GM23338 (cell line): ENCODE measurements at regions not wholly inside any gene's neighbourhood (a gene's known extent, or its start where the extent isn't known, plus 50 kb on each side); places are given as distances from the start of the nearest gene placed in this dataset.

Experiments used
- ATAC-seq: fragments of 200-7000 bp; cut with Tn5 transposase; 3 replicates; pipeline ENCODE4 v1.9.1; 2020
- DNase-seq: peaks from one replicate; pipeline ENCODE4 v3.0.0-alpha.2; 2015; ENCODE audit warnings: low spot score
- H2AFZ ChIP-seq: fragments of 200-600 bp; sonication (generic); 2 replicates; pipeline ENCODE4 v1.8.0; 2016; ENCODE audit warnings: antibody characterized with exemption, mild to moderate bottlenecking, moderate library complexity
- H3F3A ChIP-seq: fragments of 200-600 bp; sonication (generic); replicated peaks from 2 replicates; pipeline ENCODE4 v1.8.0; 2017; ENCODE audit warnings: antibody characterized with exemption, mixed run types, low read depth
- H3K27ac ChIP-seq: fragments of 200-600 bp; sonication (generic); 2 replicates; pipeline ENCODE4 v1.6.1; 2016; ENCODE audit warnings: low read depth
- H3K27me3 ChIP-seq: fragments of 200-600 bp; sonication (generic); 2 replicates; pipeline ENCODE4 v1.8.0; 2016; ENCODE audit warnings: mild to moderate bottlenecking, mixed run types, moderate library complexity; ENCODE audit not compliant: insufficient read depth
- H3K36me3 ChIP-seq: fragments of 200-600 bp; sonication (generic); 2 replicates; pipeline ENCODE4 v1.8.0; 2016; ENCODE audit warnings: mild to moderate bottlenecking; ENCODE audit not compliant: insufficient read depth
- H3K4me1 ChIP-seq: fragments of 200-600 bp; sonication (generic); 2 replicates; pipeline ENCODE4 v1.8.0; 2016; ENCODE audit warnings: mild to moderate bottlenecking, moderate library complexity; ENCODE audit not compliant: insufficient read depth
- H3K4me2 ChIP-seq: fragments of 200-600 bp; sonication (generic); 2 replicates; pipeline ENCODE4 v1.7.1; 2017; ENCODE audit warnings: mixed run types
- H3K4me3 ChIP-seq: fragments of 200-600 bp; sonication (generic); 2 replicates; pipeline ENCODE4 v1.6.1; 2016; ENCODE audit warnings: mixed run types
- H3K79me2 ChIP-seq: fragments of 200-600 bp; sonication (generic); replicated peaks from 2 replicates; pipeline ENCODE4 v1.8.0; 2017; ENCODE audit warnings: mild to moderate bottlenecking; ENCODE audit not compliant: insufficient read depth
- H3K9me2 ChIP-seq: fragments of 200-600 bp; sonication (generic); 2 replicates; pipeline ENCODE4 v1.8.0; 2017; ENCODE audit not compliant: insufficient read depth
- H4K20me1 ChIP-seq: fragments of 200-600 bp; sonication (generic); replicated peaks from 2 replicates; pipeline ENCODE4 v1.8.0; 2017; ENCODE audit warnings: mild to moderate bottlenecking; ENCODE audit not compliant: insufficient read depth
- H3K27ac Mint-ChIP-seq: 2 replicates; pipeline ENCODE4 v1.8.0; 2020; ENCODE audit warnings: inconsistent platforms, mild to moderate bottlenecking, moderate library complexity, mixed read lengths
- H3K27me3 Mint-ChIP-seq: 3 replicates; pipeline ENCODE4 v1.8.0; 2022; ENCODE audit warnings: low read depth, mild to moderate bottlenecking, moderate library complexity, mixed read lengths, inconsistent platforms; ENCODE audit not compliant: insufficient read depth, poor library complexity
- H3K36me3 Mint-ChIP-seq: 3 replicates; pipeline ENCODE4 v1.8.0; 2021; ENCODE audit warnings: low read depth, mild to moderate bottlenecking, inconsistent platforms, moderate library complexity, mixed read lengths
- H3K4me1 Mint-ChIP-seq: 3 replicates; pipeline ENCODE4 v1.8.0; 2020; ENCODE audit warnings: mild to moderate bottlenecking, inconsistent platforms, mixed read lengths
- H3K4me3 Mint-ChIP-seq: 3 replicates; pipeline ENCODE4 v1.8.0; 2021; ENCODE audit warnings: moderate library complexity, mild to moderate bottlenecking, inconsistent platforms, mixed read lengths
- H3K9me3 Mint-ChIP-seq: 3 replicates; pipeline ENCODE4 v1.8.0; 2020; ENCODE audit warnings: moderate library complexity, mild to moderate bottlenecking, inconsistent platforms, mixed read lengths
- ETS1 ChIP-seq: IDR thresholded peaks from 2 replicates; pipeline ENCODE4 v1.6.1; 2016; ENCODE audit warnings: antibody characterized with exemption
- EZH2 ChIP-seq: fragments of 200-600 bp; sonication (generic); IDR thresholded peaks from one replicate; pipeline ENCODE4 v1.8.0; 2017; ENCODE audit warnings: antibody characterized with exemption, mild to moderate bottlenecking, low read depth; ENCODE audit not compliant: unreplicated experiment
- EZH2phosphoT487 ChIP-seq: fragments of 200-600 bp; sonication (generic); IDR thresholded peaks from one replicate; pipeline ENCODE4 v1.8.1; 2018; ENCODE audit warnings: antibody characterized with exemption; ENCODE audit not compliant: unreplicated experiment
- JUNB ChIP-seq: IDR thresholded peaks from one replicate; pipeline ENCODE4 v1.6.1; 2016; ENCODE audit warnings: antibody characterized with exemption; ENCODE audit not compliant: unreplicated experiment
- NANOG ChIP-seq: IDR thresholded peaks from 2 replicates; pipeline ENCODE4 v1.6.1; 2016; ENCODE audit warnings: antibody characterized with exemption, borderline replicate concordance
- POLR2AphosphoS5 ChIP-seq: IDR thresholded peaks from 2 replicates; pipeline ENCODE4 v1.6.1; 2016; ENCODE audit warnings: antibody characterized with exemption, low read depth
- REST ChIP-seq: IDR thresholded peaks from one replicate; pipeline ENCODE4 v1.6.1; 2018; ENCODE audit warnings: antibody characterized with exemption; ENCODE audit not compliant: unreplicated experiment
- STAT1 ChIP-seq: IDR thresholded peaks from one replicate; pipeline ENCODE4 v1.6.1; 2016; ENCODE audit warnings: antibody characterized with exemption; ENCODE audit not compliant: unreplicated experiment
- ZNF331 ChIP-seq: fragments of 250-450 bp; sonication (Bioruptor Pico); IDR thresholded peaks from 2 replicates; pipeline ENCODE4 v1.5.0; 2020; ENCODE audit warnings: low read depth, mild to moderate bottlenecking, moderate library complexity
- TF ChIP-seq, protein P1 (sequence below): fragments of 250-450 bp; sonication (Bioruptor Pico); IDR thresholded peaks from 2 replicates; pipeline ENCODE4 v1.5.0; 2020; ENCODE audit warnings: mild to moderate bottlenecking, moderate library complexity

- no peak for TF ChIP-seq REST
- no peak for TF ChIP-seq NANOG
- no peak for TF ChIP-seq EZH2phosphoT487
- TF ChIP-seq STAT1: no peak
- no peak for TF ChIP-seq ETS1
- no peak for TF ChIP-seq EZH2
- no peak for TF ChIP-seq POLR2AphosphoS5
Measured at GRCh38 chr12:42846782-42847181, 257.2 kb upstream of the PRICKLE1 start (continued).

DNA sequence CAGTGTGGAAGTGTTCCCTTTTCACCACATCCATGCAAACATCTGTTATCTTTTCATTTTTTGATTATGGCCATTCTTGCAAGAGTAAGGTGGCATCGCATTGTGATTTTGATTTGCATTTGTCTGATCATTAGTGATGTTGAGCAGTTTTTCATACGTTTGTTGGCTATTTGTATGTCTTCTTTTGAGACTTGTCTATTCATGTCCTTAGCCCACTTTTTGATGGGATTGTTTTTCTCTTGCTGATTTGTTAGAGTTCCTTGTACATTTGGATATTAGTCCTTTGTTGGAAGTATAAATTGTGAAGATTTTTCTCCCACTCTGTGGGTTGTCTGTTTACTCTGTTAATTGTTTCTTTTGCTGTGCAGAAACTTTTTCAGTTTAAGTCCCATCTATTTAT is 244.5 kb upstream of the PRICKLE1 start:
- Histone ChIP-seq H4K20me1 (no peaks in the 10 kb centered on the region), H3K27me3 (no peaks in the 10 kb centered on the region), H3K79me2 (no peaks in the 10 kb centered on the region), H3F3A (no peaks in the 10 kb centered on the region), H3K36me3 (no peaks in the 10 kb centered on the region), H3K9me2 (peaks cover 3% of the 10 kb centered on the region; the same call in 1 of the 2 replicates), H3K4me2 (no peak overlapping the region), H2AFZ (no peak overlapping the region), H3K4me1 (peaks cover 14% of the 10 kb centered on the region; the same call in 1 of the 2 replicates), H3K4me3 (no peak overlapping the region), H3K27ac (no peak overlapping the region)
- 0 out of 2 replicates have a peak overlapping the region, but pooled peaks have one; percentile 37 for H3K27ac Mint-ChIP-seq
- no peaks in the 10 kb centered on the region for H3K36me3 Mint-ChIP-seq
- peaks cover 7% of the 10 kb centered on the region for H3K4me1 Mint-ChIP-seq
- ATAC-seq (no peak), DNase-seq (no peak)
- H3K9me3 Mint-ChIP-seq: no peaks in the 10 kb centered on the region
- no peaks in the 10 kb centered on the region for H3K27me3 Mint-ChIP-seq
- H3K4me3 Mint-ChIP-seq: no peak overlapping the region
- TF ChIP-seq STAT1 (no peak), ZNF331 (no peak), POLR2AphosphoS5 (no peak), NANOG (no peak), REST (no peak), JUNB (no peak)
- TF ChIP-seq, protein P1, sequence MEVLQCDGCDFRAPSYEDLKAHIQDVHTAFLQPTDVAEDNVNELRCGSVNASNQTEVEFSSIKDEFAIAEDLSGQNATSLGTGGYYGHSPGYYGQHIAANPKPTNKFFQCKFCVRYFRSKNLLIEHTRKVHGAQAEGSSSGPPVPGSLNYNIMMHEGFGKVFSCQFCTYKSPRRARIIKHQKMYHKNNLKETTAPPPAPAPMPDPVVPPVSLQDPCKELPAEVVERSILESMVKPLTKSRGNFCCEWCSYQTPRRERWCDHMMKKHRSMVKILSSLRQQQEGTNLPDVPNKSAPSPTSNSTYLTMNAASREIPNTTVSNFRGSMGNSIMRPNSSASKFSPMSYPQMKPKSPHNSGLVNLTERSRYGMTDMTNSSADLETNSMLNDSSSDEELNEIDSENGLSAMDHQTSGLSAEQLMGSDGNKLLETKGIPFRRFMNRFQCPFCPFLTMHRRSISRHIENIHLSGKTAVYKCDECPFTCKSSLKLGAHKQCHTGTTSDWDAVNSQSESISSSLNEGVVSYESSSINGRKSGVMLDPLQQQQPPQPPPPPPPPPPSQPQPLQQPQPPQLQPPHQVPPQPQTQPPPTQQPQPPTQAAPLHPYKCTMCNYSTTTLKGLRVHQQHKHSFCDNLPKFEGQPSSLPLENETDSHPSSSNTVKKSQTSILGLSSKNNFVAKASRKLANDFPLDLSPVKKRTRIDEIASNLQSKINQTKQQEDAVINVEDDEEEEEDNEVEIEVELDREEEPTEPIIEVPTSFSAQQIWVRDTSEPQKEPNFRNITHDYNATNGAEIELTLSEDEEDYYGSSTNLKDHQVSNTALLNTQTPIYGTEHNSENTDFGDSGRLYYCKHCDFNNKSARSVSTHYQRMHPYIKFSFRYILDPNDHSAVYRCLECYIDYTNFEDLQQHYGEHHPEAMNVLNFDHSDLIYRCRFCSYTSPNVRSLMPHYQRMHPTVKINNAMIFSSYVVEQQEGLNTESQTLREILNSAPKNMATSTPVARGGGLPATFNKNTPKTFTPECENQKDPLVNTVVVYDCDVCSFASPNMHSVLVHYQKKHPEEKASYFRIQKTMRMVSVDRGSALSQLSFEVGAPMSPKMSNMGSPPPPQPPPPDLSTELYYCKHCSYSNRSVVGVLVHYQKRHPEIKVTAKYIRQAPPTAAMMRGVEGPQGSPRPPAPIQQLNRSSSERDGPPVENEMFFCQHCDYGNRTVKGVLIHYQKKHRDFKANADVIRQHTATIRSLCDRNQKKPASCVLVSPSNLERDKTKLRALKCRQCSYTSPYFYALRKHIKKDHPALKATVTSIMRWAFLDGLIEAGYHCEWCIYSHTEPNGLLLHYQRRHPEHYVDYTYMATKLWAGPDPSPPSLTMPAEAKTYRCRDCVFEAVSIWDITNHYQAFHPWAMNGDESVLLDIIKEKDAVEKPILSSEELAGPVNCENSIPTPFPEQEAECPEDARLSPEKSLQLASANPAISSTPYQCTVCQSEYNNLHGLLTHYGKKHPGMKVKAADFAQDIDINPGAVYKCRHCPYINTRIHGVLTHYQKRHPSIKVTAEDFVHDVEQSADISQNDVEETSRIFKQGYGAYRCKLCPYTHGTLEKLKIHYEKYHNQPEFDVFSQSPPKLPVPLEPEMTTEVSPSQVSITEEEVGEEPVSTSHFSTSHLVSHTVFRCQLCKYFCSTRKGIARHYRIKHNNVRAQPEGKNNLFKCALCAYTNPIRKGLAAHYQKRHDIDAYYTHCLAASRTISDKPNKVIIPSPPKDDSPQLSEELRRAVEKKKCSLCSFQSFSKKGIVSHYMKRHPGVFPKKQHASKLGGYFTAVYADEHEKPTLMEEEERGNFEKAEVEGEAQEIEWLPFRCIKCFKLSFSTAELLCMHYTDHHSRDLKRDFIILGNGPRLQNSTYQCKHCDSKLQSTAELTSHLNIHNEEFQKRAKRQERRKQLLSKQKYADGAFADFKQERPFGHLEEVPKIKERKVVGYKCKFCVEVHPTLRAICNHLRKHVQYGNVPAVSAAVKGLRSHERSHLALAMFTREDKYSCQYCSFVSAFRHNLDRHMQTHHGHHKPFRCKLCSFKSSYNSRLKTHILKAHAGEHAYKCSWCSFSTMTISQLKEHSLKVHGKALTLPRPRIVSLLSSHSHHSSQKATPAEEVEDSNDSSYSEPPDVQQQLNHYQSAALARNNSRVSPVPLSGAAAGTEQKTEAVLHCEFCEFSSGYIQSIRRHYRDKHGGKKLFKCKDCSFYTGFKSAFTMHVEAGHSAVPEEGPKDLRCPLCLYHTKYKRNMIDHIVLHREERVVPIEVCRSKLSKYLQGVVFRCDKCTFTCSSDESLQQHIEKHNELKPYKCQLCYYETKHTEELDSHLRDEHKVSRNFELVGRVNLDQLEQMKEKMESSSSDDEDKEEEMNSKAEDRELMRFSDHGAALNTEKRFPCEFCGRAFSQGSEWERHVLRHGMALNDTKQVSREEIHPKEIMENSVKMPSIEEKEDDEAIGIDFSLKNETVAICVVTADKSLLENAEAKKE (CRISPR knock-in tag): no peak
